SH-SY5Y (cell line): ENCODE measurements at regions not wholly inside any gene's neighbourhood (a gene's known extent, or its start where the extent isn't known, plus 50 kb on each side); places are given as distances from the start of the nearest gene placed in this dataset.

ENCODE experiments used
- GATA2 ChIP-seq: IDR thresholded peaks from 2 replicates; pipeline ENCODE4 v1.6.1; 2011; ENCODE audit warnings: mild to moderate bottlenecking, low read depth, low read length
- GATA3 ChIP-seq: IDR thresholded peaks from 2 replicates; pipeline ENCODE4 v1.6.1; 2011; ENCODE audit warnings: low read depth, mild to moderate bottlenecking, low read length, moderate library complexity

DNA sequence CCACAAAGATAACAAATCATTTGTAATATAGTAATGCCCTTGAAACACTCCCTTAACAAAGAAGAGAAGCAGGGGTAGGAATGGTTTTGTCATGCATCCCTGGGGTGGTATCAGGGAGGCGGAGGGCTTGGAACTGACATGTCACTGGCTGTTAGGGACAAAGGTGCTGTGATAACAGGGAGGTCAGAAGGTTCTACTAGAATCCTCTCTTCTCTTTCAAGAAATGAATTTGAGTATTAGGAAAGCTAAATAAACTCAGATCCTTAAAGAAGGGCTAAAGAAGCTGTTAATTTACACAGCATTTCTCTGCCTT is 65.4 kb upstream of the ADAMTS18 start:
- TF ChIP-seq GATA2 (no peak), GATA3 (no peak)
